LHCN-M2 (cell line): ENCODE measurements at regions not wholly inside any gene's neighbourhood (a gene's known extent, or its start where the extent isn't known, plus 50 kb on each side); places are given as distances from the start of the nearest gene placed in this dataset.
"Not testable (repeated sequence)": the region's sequence is repeated elsewhere in the genome, so short reads cannot be mapped to it uniquely, and the experiment has no call there.

Experiments used
- DNase-seq: peaks from one replicate; pipeline ENCODE4 v3.0.0-alpha.2; 2012; ENCODE audit warnings: low read depth

- no peak for DNase-seq
Observed at GRCh38 chr2:150214626-150215025, 272.8 kb downstream of the RND3 start.

GRCh38 chr2:150212722-150213171, 274.7 kb downstream of the RND3 start:
- DNase-seq, result peak; percentile 80

GRCh38 chr2:150211164-150211631, 276.3 kb downstream of the RND3 start:
- peak; percentile 17 for DNase-seq

- no peak for DNase-seq
Observed at GRCh38 chr2:150209746-150210145, 277.7 kb downstream of the RND3 start.

GRCh38 chr2:150208689-150209088, 278.8 kb downstream of the RND3 start:
- no peak for DNase-seq

- no peak for DNase-seq
Observed at GRCh38 chr2:150207979-150208378, 279.5 kb downstream of the RND3 start.

- DNase-seq, result peak; percentile 52
Observed at GRCh38 chr2:150204451-150204850, 283.0 kb downstream of the RND3 start.

- not testable (repeated sequence) for DNase-seq
Observed at GRCh38 chr2:150194816-150195215, 292.7 kb downstream of the RND3 start.

GRCh38 chr2:150192701-150193100, 294.8 kb downstream of the RND3 start:
- DNase-seq, result no peak

GRCh38 chr2:150191349-150191748, 296.1 kb downstream of the RND3 start:
- DNase-seq, result peak; percentile 59

GRCh38 chr2:150190546-150190945, 296.9 kb downstream of the RND3 start:
- no peak for DNase-seq

GRCh38 chr2:150188800-150189199, 298.7 kb downstream of the RND3 start:
- DNase-seq, result no peak

GRCh38 chr2:150188177-150188576, 299.3 kb downstream of the RND3 start:
- DNase-seq, result no peak

- no peak for DNase-seq
Observed at GRCh38 chr2:150182566-150183235, 304.8 kb downstream of the RND3 start.

- DNase-seq, result no peak
Observed at GRCh38 chr2:150178591-150178990, 308.9 kb downstream of the RND3 start.

GRCh38 chr2:150174971-150175421, 312.5 kb downstream of the RND3 start:
- DNase-seq, result no peak

GRCh38 chr2:150174056-150174805, 313.2 kb downstream of the RND3 start:
- no peak for DNase-seq

GRCh38 chr2:150171065-150171548, 316.4 kb downstream of the RND3 start:
- DNase-seq, result no peak

GRCh38 chr2:150169237-150169629, 318.2 kb downstream of the RND3 start:
- DNase-seq, result peak; percentile 53

GRCh38 chr2:150168595-150169236, 318.8 kb downstream of the RND3 start:
- no peak for DNase-seq

GRCh38 chr2:150167711-150168110, 319.8 kb downstream of the RND3 start:
- DNase-seq, result peak; percentile 76
